Testis (tissue), 2 donors: ENCODE measurements at regions not wholly inside any gene's neighbourhood (a gene's known extent, or its start where the extent isn't known, plus 50 kb on each side); places are given as distances from the start of the nearest gene placed in this dataset.

Experiments
- DNase-seq: peaks from one replicate; pipeline ENCODE4 v3.0.0-alpha.2; 2019
- H3K27ac ChIP-seq, 2 donors: fragments of 200-600 bp; sonication (generic); one replicate each; pipeline ENCODE4 v1.5.1; 2019
- H3K27me3 ChIP-seq: fragments of 200-600 bp; sonication (generic); one replicate; pipeline ENCODE4 v1.5.1; 2019
- H3K36me3 ChIP-seq: fragments of 200-600 bp; sonication (generic); one replicate; pipeline ENCODE4 v1.5.1; 2017; ENCODE audit warnings: low read depth; ENCODE audit errors: missing control alignments
- H3K4me1 ChIP-seq: fragments of 200-600 bp; sonication (generic); one replicate; pipeline ENCODE4 v1.5.1; 2019
- H3K4me3 ChIP-seq, 2 donors: fragments of 200-600 bp; sonication (generic); one replicate each; pipeline ENCODE4 v1.5.1; 2017 to 2019
- H3K9me3 ChIP-seq: fragments of 200-600 bp; sonication (generic); one replicate; pipeline ENCODE4 v1.5.1; 2017
- CTCF ChIP-seq, 3 experiments: fragments of 450-650 bp in 2 of 3; fragments of 200-600 bp in 1 of 3; sonication (generic) in 1 of 3; IDR thresholded peaks; one replicate each; pipeline ENCODE4 v1.5.1; 2016 to 2019; ENCODE audit warnings: antibody characterized with exemption in 3 of 3, mild to moderate bottlenecking in 2 of 3, moderate library complexity in 1 of 3
- POLR2A ChIP-seq: fragments of 450-650 bp; IDR thresholded peaks from one replicate; pipeline ENCODE4 v1.6.1; 2017; ENCODE audit warnings: antibody characterized with exemption, mild to moderate bottlenecking, moderate library complexity
- WGBS, 2 donors: methylation state at CpG; one replicate each; pipeline ENCODE4 v1.1.5; 2018; 5-methylcytosine and 5-hydroxymethylcytosine counted together
- intact Hi-C: fragments of 100-400 bp; cut with DNase I; formaldehyde crosslinking; loops from one replicate; pipeline ENCODE4 v1.15.1; 2023; ENCODE audit warnings: low total_unique reads

GRCh38 chr13:63337921-63338320 lies 1922.3 kb upstream of the PCDH20 start:
- no peaks in the 10 kb centered on the region for H3K27me3 ChIP-seq
- H3K27ac ChIP-seq: no peak overlapping the region
- no peaks in the 10 kb centered on the region for H3K9me3 ChIP-seq
- no peak for DNase-seq
- H3K4me3 ChIP-seq: no peak overlapping the region
- no peak for TF ChIP-seq CTCF (IDR thresholded peaks at IDR 0.05)
- no peak for TF ChIP-seq POLR2A
- intact Hi-C loops: no loop called here
- H3K4me1 ChIP-seq: peaks cover 4% of the 10 kb centered on the region
- H3K36me3 ChIP-seq: no peaks in the 10 kb centered on the region
- WGBS, 2 donors: 79 to 83% methylated on average over 5 of the region's 5 CpGs

- peaks cover 4% of the 10 kb centered on the region for H3K4me1 ChIP-seq
- intact Hi-C loops: no loop called here
- 49 to 77% methylated on average over 4 of the region's 4 CpGs for WGBS, 2 donors
- H3K36me3 ChIP-seq: no peaks in the 10 kb centered on the region
- H3K27ac ChIP-seq: no peak overlapping the region
- H3K4me3 ChIP-seq: no peak overlapping the region
- peak; percentile 91 for DNase-seq
- no peaks in the 10 kb centered on the region for H3K27me3 ChIP-seq
- H3K9me3 ChIP-seq: no peaks in the 10 kb centered on the region
- no peak for TF ChIP-seq CTCF (IDR thresholded peaks at IDR 0.05)
- no peak for TF ChIP-seq POLR2A
Measured at GRCh38 chr13:63337041-63337440, 1921.4 kb upstream of the PCDH20 start.

GRCh38 chr13:63336549-63336948 lies 1920.9 kb upstream of the PCDH20 start:
- WGBS, 2 donors: 85 to 91% methylated on average over 1 of the region's 1 CpG
- Histone ChIP-seq H3K27me3 (no peaks in the 10 kb centered on the region), H3K9me3 (no peaks in the 10 kb centered on the region), H3K4me1 (peaks cover 4% of the 10 kb centered on the region), H3K4me3 (no peak overlapping the region), H3K27ac (no peak overlapping the region), H3K36me3 (no peaks in the 10 kb centered on the region)
- intact Hi-C loops: no loop called here
- TF ChIP-seq POLR2A (no peak), CTCF (IDR thresholded peaks at IDR 0.05) (no peak)
- DNase-seq: no peak

GRCh38 chr13:63327584-63327983 lies 1911.9 kb upstream of the PCDH20 start:
- TF ChIP-seq CTCF (IDR thresholded peaks at IDR 0.05): no peak
- TF ChIP-seq POLR2A: no peak
- Histone ChIP-seq H3K27me3 (no peaks in the 10 kb centered on the region), H3K36me3 (no peaks in the 10 kb centered on the region), H3K4me3 (no peak overlapping the region), H3K27ac (no peak overlapping the region), H3K4me1 (no peaks in the 10 kb centered on the region), H3K9me3 (no peaks in the 10 kb centered on the region)
- intact Hi-C loops: no loop called here
- WGBS, 2 donors: 36 to 100% methylated on average over 1 of the region's 1 CpG
- no peak for DNase-seq

- TF ChIP-seq POLR2A: no peak
- no peak for TF ChIP-seq CTCF (IDR thresholded peaks at IDR 0.05)
- Histone ChIP-seq H3K27ac (no peak overlapping the region), H3K4me3 (no peak overlapping the region), H3K36me3 (no peaks in the 10 kb centered on the region), H3K9me3 (no peaks in the 10 kb centered on the region), H3K27me3 (no peaks in the 10 kb centered on the region), H3K4me1 (no peaks in the 10 kb centered on the region)
- WGBS, 2 donors: 74 to 82% methylated on average over 2 of the region's 2 CpGs
- no peak for DNase-seq
- intact Hi-C loops: no loop called here
Measured at GRCh38 chr13:63323441-63323840, 1907.8 kb upstream of the PCDH20 start.
